ELF-1 (cell line): ENCODE measurements at regions not wholly inside any gene's neighbourhood (a gene's known extent, or its start where the extent isn't known, plus 50 kb on each side); places are given as distances from the start of the nearest gene placed in this dataset.
"Not testable (repeated sequence)": the region's sequence is repeated elsewhere in the genome, so short reads cannot be mapped to it uniquely, and the experiment has no call there.

Experiments
- DNase-seq: peaks from one replicate; pipeline ENCODE4 v3.0.0-alpha.2; 2016; ENCODE audit warnings: low read depth, low spot score

- no peak for DNase-seq
Observed at GRCh38 chrX:13386092-13386491, 66.2 kb upstream of the ATXN3L start.

GRCh38 chrX:13383907-13384306 lies 64.1 kb upstream of the ATXN3L start:
- no peak for DNase-seq

- no peak for DNase-seq
Observed at GRCh38 chrX:13381514-13381913, 61.7 kb upstream of the ATXN3L start.

GRCh38 chrX:13380211-13380610 lies 60.4 kb upstream of the ATXN3L start:
- no peak for DNase-seq

GRCh38 chrX:13378562-13379518 lies 59.0 kb upstream of the ATXN3L start:
- DNase-seq, result not testable (repeated sequence)

GRCh38 chrX:13377550-13377934 lies 57.7 kb upstream of the ATXN3L start:
- DNase-seq, result no peak

- DNase-seq, result no peak
Observed at GRCh38 chrX:13376857-13377549, 57.1 kb upstream of the ATXN3L start.

GRCh38 chrX:13375596-13375995 lies 55.7 kb upstream of the ATXN3L start:
- DNase-seq, result not testable (repeated sequence)

GRCh38 chrX:13374364-13374763 lies 54.5 kb upstream of the ATXN3L start:
- DNase-seq, result no peak

- no peak for DNase-seq
Observed at GRCh38 chrX:13373431-13374187, 53.8 kb upstream of the ATXN3L start.

- no peak for DNase-seq
Observed at GRCh38 chrX:13373027-13373426, 53.2 kb upstream of the ATXN3L start.

GRCh38 chrX:13372203-13372980 lies 52.5 kb upstream of the ATXN3L start:
- no peak for DNase-seq

- no peak for DNase-seq
Observed at GRCh38 chrX:13371186-13371585, 51.3 kb upstream of the ATXN3L start.

GRCh38 chrX:13370713-13371112 lies 50.9 kb upstream of the ATXN3L start:
- DNase-seq, result no peak
